ENCODE measurements at regions not wholly inside any gene's neighbourhood (a gene's known extent, or its start where the extent isn't known, plus 50 kb on each side); places are given as distances from the start of the nearest gene placed in this dataset.

GRCh38 chr1:199312626-199313025 is 673.8 kb downstream of the PTPRC start:
- TF ChIP-seq CTCF (conservative IDR thresholded peaks at IDR 0.05 in 1 of 2, IDR thresholded peaks at IDR 0.05 in 1 of 2; ENCODE audit: extremely low read depth in 1 of 2, insufficient read depth in 1 of 2, low read depth in 1 of 2, low read length in 2 of 2) (no peak), EZH2 (IDR thresholded peaks at IDR 0.05; ENCODE audit: borderline replicate concordance, low read length) (no peak)
